GM18951 (cell line): ENCODE measurements at regions not wholly inside any gene's neighbourhood (a gene's known extent, or its start where the extent isn't known, plus 50 kb on each side); places are given as distances from the start of the nearest gene placed in this dataset.

Source experiments
- POLR2A ChIP-seq: IDR thresholded peaks from 4 replicates; pipeline ENCODE4 v1.6.1; 2011; ENCODE audit warnings: mild to moderate bottlenecking; ENCODE audit not compliant: insufficient read length, insufficient read depth; ENCODE audit errors: extremely low read depth
- in situ Hi-C: fragments of 300-500 bp; cut with MboI; formaldehyde crosslinking; loops from one replicate; pipeline ENCODE4 v1.12.0; 2022; ENCODE audit warnings: low sequenced_read_pairs, mixed read lengths, inconsistent platforms; ENCODE audit not compliant: unreplicated experiment

DNA sequence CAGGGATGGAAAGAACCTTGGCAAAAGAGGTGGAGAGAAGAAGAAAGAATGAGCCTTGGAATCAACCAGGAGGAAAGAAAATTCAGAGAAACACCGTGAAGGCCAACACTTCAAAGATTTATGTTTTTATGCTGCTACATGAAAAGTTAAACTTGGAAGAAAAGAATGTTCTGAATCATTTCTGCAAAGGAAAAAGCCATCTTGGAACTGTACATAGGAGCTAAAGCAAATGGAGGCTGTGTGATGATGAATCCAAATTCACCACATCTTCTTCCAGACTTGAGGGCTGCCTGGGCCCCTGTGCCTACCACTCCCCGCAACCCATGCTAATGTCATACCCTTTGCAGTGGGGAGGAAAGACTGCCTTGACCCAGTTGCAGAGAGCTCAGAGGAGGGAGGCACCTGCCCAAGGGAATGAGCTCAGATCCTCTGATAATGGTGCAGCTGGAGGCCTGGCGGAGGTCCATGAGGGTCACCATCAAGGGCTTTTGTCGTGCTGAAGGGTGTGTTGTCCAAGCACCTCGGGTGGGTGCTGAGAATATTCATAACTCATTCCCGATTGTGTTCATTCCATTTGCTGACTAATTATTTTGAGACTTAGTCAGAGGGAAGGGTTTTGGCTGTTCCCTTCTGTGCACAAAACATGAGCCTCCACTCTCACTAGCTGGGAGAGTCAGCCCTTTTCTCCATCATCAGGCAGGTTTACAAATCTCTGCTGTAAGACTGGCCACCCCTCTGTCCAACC lies 245.8 kb upstream of the JAG1 start:
- in situ Hi-C loops: no loop called here

DNA sequence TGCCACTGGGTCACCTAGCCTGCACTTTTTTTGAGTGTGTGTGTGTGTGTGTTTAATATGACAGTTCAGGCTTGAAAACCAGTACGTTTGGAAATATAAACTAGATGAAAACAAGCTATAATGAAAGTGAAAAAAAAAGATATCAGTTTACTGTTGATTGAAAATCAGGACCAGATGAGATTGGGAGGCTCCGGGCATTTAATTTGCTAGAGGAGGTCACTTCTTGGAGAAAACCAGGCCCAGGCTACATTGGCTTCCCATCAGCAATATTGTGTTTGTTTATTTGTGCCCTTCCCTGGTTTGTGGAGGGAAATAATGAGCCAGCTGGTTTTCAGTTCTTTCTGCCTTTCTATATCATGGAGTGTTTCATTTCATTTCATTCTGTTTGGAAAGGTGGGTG lies 246.6 kb upstream of the JAG1 start:
- in situ Hi-C loops: no loop called here
- no peak for TF ChIP-seq POLR2A

More for the DNA sequence above, 245.8 kb upstream of the JAG1 start:
- TF ChIP-seq POLR2A: no peak

DNA sequence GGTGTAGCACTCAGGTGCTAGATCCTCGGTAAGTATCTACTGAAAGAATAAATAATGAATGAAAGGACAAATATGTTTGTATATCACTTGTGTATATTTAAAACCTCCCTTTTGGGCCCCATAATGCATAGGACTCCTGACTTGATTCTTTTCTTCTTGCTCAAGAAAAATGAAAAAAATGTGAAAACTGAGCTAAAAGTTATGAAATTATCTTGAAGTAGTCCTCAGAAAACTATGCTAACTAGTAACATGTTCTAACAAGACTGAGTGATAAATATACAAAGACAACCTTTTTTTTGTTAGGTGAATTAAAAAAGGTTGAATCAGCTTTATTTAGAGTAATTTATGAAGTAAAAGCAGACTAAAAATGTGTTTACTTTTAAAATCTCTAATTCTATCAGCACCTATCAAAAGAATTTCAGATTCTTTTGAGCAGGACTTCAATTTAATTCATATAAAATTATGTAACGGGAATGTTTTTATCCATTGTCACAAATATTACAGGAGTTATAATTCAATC lies 247.8 kb upstream of the JAG1 start:
- TF ChIP-seq POLR2A: no peak
- in situ Hi-C loops: no loop called here

DNA sequence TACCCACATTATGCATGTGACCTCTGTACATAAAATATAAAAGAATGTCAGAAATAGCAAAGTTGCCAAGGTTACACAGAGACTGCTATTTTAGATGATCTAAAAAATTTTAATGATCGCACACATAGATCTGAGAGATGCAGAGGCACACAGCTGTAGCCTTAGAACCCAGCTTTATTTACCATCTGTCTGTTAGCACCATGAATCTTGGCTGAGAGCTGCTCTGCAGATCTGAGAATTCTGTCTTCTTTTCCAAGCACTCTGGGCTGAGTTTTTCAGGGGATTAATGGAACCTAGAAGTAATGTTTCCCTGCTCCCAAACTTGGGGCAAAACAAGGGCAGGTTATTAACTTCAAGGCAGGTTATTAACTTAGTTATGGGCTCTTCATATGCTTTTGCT lies 248.7 kb upstream of the JAG1 start:
- no peak for TF ChIP-seq POLR2A
- in situ Hi-C loops: no loop called here

DNA sequence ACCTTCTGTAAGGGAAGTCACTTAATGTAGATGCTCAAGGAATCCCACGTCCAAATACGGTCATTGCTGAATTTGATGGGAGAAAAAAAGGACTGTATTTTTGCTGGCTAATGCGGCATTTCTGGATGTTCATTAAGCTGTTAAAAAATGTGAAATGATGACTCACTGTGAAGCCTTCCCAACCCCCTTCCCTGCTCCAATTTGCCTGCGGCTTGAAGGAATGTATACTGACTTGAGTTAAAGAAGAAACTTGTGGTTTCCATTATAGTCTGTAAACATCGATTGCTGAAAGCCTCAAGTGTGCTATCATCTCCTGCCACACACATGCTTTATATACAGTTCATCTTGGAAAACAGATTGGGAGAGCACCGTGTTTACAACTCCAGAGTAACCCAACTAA lies 249.1 kb upstream of the JAG1 start:
- in situ Hi-C loops: no loop called here
- no peak for TF ChIP-seq POLR2A

DNA sequence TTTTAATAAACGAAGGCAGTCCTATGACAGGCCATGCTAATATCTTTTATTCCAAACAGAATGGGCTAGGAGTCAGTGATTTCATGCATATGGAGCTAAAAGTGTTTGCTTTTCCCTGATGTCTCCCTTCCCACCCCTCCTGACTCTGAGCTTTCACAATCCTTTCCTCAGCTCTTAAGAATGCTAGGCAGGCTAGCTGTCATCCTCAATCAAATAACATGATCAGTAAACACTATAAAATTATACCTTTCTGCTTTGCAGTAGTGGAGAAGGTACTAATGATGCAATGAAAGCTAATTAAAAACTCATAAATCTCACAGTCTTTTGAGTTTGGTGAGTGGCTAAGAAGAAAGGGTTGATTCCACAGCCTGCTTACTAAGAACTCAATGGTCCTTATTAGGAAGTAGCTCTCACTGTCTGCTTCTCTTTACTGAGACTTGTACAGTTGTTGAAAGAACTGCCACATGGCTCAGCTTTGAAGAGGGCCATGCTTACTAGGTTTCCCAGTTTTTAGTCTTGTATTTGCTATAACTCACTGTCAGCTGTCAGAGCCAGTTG lies 250.9 kb upstream of the JAG1 start:
- TF ChIP-seq POLR2A: no peak
- in situ Hi-C loops: no loop called here

DNA sequence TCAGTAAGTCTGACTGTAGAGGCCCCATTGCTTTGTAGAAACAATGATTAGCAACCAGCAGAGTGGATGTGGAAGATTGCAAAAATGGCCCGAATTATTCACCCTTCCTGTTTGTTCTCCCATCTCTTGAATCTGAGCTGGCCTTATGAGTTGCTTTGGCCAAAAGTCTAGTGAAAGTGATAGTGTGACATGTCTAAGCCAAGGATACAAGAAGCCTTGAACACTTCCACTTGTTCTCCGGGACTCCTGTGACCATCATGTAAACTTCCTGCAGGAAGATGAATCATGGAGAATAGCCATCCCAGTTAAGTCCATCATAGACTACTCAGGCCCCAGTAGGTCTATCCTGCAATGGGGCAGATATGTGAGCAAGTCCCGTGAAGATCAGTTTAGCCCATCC lies 252.0 kb upstream of the JAG1 start:
- in situ Hi-C loops: no loop called here

DNA sequence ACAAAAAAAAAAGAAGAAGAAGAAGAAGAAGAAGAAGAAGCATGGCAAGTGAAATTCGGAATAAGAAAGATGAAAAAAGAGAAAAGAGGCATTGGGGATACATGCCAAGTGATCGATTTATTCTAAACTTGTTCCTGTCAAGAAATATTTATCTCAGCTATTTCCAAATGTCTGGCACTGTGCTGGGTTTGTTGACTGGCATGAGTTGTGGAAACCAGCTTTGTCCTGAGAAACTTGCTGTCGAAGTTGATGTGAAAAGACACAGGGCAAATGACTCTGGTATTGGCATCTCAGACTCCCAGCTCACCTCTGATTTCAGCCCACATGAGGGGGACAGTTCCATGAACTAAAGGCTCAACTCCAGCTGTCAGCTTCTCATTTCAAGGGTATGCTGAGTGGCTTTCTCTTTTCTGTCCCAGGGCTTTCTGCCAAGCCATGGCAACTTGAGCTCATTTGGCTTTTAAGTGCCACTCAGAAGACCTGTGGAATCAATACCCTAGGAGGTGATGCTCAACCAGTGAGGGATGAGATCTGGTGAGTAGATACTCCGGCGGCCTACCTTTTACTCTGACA lies 253.3 kb upstream of the JAG1 start:
- no peak for TF ChIP-seq POLR2A
- in situ Hi-C loops: no loop called here

More for the DNA sequence above, 252.0 kb upstream of the JAG1 start:
- no peak for TF ChIP-seq POLR2A

DNA sequence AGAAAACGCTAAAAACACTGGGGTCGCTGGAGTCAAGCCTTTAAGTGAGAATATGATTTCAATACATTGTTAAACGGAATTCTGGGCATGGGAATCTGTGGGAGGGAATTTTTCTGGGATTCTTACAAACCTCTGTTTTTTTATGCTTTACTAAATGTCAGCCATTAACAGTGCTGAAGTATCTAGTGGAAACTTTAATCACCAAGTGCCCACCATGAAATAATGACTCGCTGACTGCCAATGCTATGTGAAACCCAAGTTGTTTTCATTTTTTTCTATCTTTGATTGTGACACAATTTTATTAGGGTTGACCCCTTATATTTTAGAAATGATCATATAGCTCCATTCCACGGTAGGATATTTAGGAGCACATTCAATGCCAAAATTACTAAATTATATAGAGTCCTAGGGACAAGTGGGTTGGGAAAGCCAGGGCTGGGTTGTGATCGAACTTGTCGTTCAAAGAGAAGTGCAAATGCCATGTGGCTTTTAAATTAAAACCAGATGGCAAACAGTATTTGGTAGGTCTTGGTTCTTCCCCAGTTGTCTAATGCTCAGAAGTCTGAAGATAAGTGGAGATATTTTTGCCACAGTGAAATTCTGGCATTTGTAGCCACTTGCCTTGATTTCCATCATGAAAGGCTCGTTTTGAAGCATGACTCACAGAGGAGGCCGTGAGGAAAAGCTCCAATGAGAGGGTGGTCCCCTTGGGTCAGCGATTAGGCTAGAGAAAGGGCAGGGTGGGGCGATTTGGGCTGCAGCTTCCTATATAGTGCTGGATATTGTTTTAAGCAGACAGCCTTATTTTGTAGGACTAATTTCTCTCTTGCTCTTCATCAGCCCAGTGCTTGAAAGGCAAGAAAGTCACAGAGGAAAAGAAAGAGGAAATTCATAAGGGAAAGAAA lies 254.4 kb upstream of the JAG1 start:
- in situ Hi-C loops: no loop called here
- no peak for TF ChIP-seq POLR2A

DNA sequence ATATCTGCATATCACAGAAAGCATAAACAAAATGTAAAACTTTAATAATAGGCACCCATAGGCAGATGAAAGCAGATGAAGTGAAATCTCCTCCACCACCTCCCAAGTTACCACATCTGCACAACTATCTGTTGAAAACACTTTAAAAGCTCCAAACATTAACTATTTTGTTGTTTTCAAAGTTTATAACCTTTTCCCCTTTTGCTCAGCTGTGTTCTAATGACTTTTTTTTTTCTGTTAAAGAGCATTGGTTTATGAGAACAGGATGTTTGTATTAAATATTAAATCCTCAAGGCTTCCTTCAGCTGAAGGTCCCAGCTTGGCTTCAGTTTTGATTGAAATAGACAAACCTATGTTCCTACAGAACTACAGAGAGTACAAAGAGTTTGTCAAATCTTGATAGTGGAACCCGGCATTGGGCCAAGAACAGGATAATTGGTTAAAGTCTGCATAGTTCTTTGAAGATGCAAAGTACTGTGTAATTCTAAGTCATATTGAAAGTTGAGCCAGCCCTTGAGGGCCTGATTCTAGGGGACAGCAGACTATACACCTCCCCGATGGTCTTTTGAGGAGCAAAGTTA lies 255.1 kb upstream of the JAG1 start:
- no peak for TF ChIP-seq POLR2A
- in situ Hi-C loops: no loop called here

DNA sequence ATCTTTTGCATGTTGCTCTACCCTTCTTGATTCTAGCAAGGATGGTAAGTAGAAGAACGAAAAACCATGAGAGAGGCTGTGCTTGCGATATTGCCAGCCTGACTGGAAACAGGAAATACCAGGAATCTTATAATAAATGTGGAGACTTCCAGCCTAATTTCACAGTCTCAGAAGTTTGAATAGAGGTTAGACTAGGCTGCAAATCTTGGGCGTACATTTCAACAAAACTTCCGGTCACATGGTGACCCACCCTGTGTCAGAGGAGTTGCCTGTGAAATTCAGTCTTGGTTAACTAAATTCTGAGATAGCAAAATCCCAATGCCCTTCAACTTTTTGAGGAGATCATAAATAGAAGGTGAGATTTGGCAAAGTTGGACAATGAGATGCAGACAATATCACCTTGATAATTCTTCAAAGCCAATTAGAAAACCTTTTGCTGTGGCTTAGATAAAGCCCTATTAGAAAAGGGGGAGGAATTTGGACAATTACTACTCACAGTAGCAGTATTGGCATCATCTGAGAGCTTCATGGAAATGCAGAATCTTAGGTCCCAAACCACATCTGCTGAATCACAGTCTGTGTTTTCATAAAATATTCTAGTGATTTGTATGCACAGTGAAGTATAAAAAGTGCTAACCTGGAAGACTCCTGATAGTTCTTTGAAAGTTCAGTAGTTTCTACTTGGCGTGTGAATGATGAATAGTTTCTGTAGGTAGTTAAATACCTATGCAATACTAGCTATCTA lies 262.0 kb upstream of the JAG1 start:
- in situ Hi-C loops: no loop called here
- TF ChIP-seq POLR2A: no peak

DNA sequence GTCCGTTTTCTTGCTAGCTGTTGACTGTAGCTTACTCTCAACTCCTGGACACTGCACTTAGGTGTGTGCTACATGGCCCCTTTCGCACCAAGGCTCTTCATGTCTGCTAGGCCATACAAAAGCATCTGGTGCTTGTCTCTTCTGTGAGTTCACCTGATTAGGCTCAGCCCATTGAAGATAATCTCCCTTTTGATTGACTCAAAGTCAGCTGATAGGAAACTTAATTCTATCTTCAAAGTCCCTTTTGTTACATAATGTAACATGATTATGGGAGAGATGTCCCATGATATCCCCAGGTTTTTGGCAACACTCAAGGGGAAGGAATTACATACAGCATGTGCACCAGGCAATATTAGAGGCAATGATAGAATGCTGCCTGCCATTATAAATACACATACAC lies 263.0 kb upstream of the JAG1 start:
- no peak for TF ChIP-seq POLR2A
- in situ Hi-C loops: no loop called here

DNA sequence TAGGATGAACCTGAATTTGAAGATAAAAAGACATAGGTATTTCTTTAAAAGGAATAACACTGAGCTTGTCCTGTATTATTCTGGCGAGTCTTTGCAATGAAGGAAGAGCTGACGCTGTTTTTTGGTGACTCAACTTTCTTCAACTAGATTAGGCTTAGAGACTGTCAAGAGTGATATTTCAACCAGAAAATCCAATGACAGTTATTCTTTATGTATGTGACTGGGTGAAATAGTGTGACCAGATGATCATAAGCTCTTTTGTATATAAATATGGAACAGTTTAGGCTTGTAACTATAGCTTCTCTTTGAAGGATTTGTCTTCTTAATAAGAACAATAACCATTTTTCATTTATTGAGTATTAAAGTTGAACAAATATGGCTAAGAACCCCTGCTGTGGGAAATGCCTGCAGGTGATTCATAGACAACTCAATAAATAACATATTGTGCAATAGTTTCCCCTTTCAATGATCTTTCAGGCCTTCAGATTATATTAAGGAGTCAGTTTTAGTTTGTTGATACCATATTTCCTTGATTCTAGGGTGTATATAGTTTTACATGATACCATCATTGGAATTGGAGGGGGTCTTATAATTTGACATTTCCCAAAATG lies 265.6 kb upstream of the JAG1 start:
- in situ Hi-C loops: no loop called here
- no peak for TF ChIP-seq POLR2A
